WTC11 (cell line): ENCODE measurements at regions not wholly inside any gene's neighbourhood (a gene's known extent, or its start where the extent isn't known, plus 50 kb on each side); places are given as distances from the start of the nearest gene placed in this dataset.
A peak's percentile ranks its signal among the peaks of the same experiment; 100 is the strongest.

Experiments used
- ATAC-seq: fragments of 200-7000 bp; cut with Tn5 transposase; 2 replicates; pipeline ENCODE4 v1.10.0; 2021; ENCODE audit warnings: mild to moderate bottlenecking, moderate library complexity
- CTCF ChIA-PET: fragments of 300-600 bp; sonication (Branson Sonifier 250); formaldehyde crosslinking; loops from one replicate; lab custom pipeline; 2021; ENCODE audit warnings: antibody characterized with exemption; lab: Charles Lee
- POLR2A ChIA-PET: fragments of 350-600 bp; sonication (Branson Sonifier 250); formaldehyde crosslinking; loops from one replicate; lab custom pipeline; 2021; ENCODE audit warnings: antibody characterized with exemption; lab: Charles Lee
- DNase-seq: peaks from one replicate; pipeline ENCODE4 v3.0.0; 2021; ENCODE audit warnings: low spot score
- H3K27ac Mint-ChIP-seq: 2 replicates; pipeline ENCODE4 v1.8.0; 2021; ENCODE audit warnings: mixed read lengths
- H3K27me3 Mint-ChIP-seq: 2 replicates; pipeline ENCODE4 v1.8.0; 2021; ENCODE audit warnings: low read depth, mild to moderate bottlenecking, moderate library complexity, mixed read lengths
- H3K36me3 Mint-ChIP-seq: 2 replicates; pipeline ENCODE4 v1.8.0; 2021; ENCODE audit warnings: mixed read lengths
- H3K4me1 Mint-ChIP-seq: 2 replicates; pipeline ENCODE4 v1.8.0; 2022; ENCODE audit warnings: mixed read lengths
- H3K4me3 Mint-ChIP-seq: 2 replicates; pipeline ENCODE4 v1.8.0; 2021; ENCODE audit warnings: mild to moderate bottlenecking, moderate library complexity, mixed read lengths
- H3K9me3 Mint-ChIP-seq: 2 replicates; pipeline ENCODE4 v1.8.0; 2021; ENCODE audit warnings: mixed read lengths
- ATF1 ChIP-seq: sonication (generic); formaldehyde crosslinking; IDR thresholded peaks from 2 replicates; pipeline ENCODE4 v1.8.1; 2023; ENCODE audit warnings: mild to moderate bottlenecking, moderate library complexity, missing genetic modification reagents
- E2F1 ChIP-seq: sonication (generic); formaldehyde crosslinking; IDR thresholded peaks from 2 replicates; pipeline ENCODE4 v1.8.0; 2022; ENCODE audit warnings: mild to moderate bottlenecking, missing genetic modification reagents
- E2F4 ChIP-seq: sonication (generic); formaldehyde crosslinking; IDR thresholded peaks from 2 replicates; pipeline ENCODE4 v1.8.1; 2022; ENCODE audit warnings: low read depth, mild to moderate bottlenecking, moderate library complexity, missing genetic modification reagents, borderline replicate concordance
- EMX1 ChIP-seq: fragments of 250-450 bp; sonication (Bioruptor Pico); IDR thresholded peaks from 2 replicates; pipeline ENCODE4 v1.8.0; 2021; ENCODE audit warnings: mild to moderate bottlenecking
- ESRRA ChIP-seq: sonication (generic); formaldehyde crosslinking; IDR thresholded peaks from 2 replicates; pipeline ENCODE4 v1.8.1; 2022; ENCODE audit warnings: mild to moderate bottlenecking, missing genetic modification reagents, borderline replicate concordance
- GTF2I ChIP-seq: fragments of 250-450 bp; sonication (Bioruptor Pico); conservative IDR thresholded peaks from 2 replicates; pipeline ENCODE4 v1.4.0; 2021; ENCODE audit warnings: mild to moderate bottlenecking
- JUN ChIP-seq: sonication (generic); formaldehyde crosslinking; IDR thresholded peaks from 2 replicates; pipeline ENCODE4 v1.8.0; 2023; ENCODE audit warnings: mild to moderate bottlenecking, missing genetic modification reagents
- MXD4 ChIP-seq: fragments of 250-450 bp; sonication (Bioruptor Pico); IDR thresholded peaks from 2 replicates; pipeline ENCODE4 v1.8.0; 2021; ENCODE audit warnings: mild to moderate bottlenecking, moderate library complexity, borderline replicate concordance
- NR3C1 ChIP-seq: sonication (generic); formaldehyde crosslinking; conservative IDR thresholded peaks from 2 replicates; pipeline ENCODE4 v1.8.1; 2023; ENCODE audit warnings: low read depth, mild to moderate bottlenecking, missing genetic modification reagents
- OVOL2 ChIP-seq: fragments of 250-450 bp; sonication (Bioruptor Pico); IDR thresholded peaks from 2 replicates; pipeline ENCODE4 v1.9.0; 2021; ENCODE audit warnings: mild to moderate bottlenecking, borderline replicate concordance
- SMAD4 ChIP-seq: sonication (generic); formaldehyde crosslinking; IDR thresholded peaks from 2 replicates; pipeline ENCODE4 v1.8.0; 2022; ENCODE audit warnings: mild to moderate bottlenecking, missing genetic modification reagents
- STAT6 ChIP-seq: sonication (generic); formaldehyde crosslinking; conservative IDR thresholded peaks from 2 replicates; pipeline ENCODE4 v1.8.1; 2023; ENCODE audit warnings: mild to moderate bottlenecking, low read depth, missing genetic modification reagents, moderate library complexity
- USF2 ChIP-seq: sonication (generic); formaldehyde crosslinking; IDR thresholded peaks from 2 replicates; pipeline ENCODE4 v1.8.1; 2023; ENCODE audit warnings: mild to moderate bottlenecking, missing genetic modification reagents, moderate library complexity
- ZBTB43 ChIP-seq: sonication (generic); formaldehyde crosslinking; IDR thresholded peaks from 2 replicates; pipeline ENCODE4 v1.8.1; 2023; ENCODE audit warnings: mild to moderate bottlenecking, missing genetic modification reagents
- ZNF263 ChIP-seq: sonication (generic); formaldehyde crosslinking; IDR thresholded peaks from 2 replicates; pipeline ENCODE4 v1.8.1; 2022; ENCODE audit warnings: low read depth, mild to moderate bottlenecking, moderate library complexity, missing genetic modification reagents
- ZNF396 ChIP-seq: fragments of 250-450 bp; sonication (Bioruptor Pico); IDR thresholded peaks from 2 replicates; pipeline ENCODE4 v1.8.0; 2021; ENCODE audit warnings: mild to moderate bottlenecking, moderate library complexity, borderline replicate concordance
- ZNF532 ChIP-seq: fragments of 250-450 bp; sonication (Bioruptor Pico); IDR thresholded peaks from 2 replicates; pipeline ENCODE4 v1.9.0; 2021; ENCODE audit warnings: mild to moderate bottlenecking, borderline replicate concordance

GRCh38 chr3:36312351-36312750, 68.0 kb upstream of the STAC start:
- no peak overlapping the region for H3K4me3 Mint-ChIP-seq
- TF ChIP-seq E2F4 (CRISPR knock-in tag) (no peak), GTF2I (CRISPR knock-in tag) (no peak)
- no peak overlapping the region for H3K27ac Mint-ChIP-seq
- no peaks in the 10 kb centered on the region for H3K4me1 Mint-ChIP-seq
- peaks cover 11% of the 10 kb centered on the region for H3K9me3 Mint-ChIP-seq
- DNase-seq = no peak
- ATAC-seq = peak; percentile 90
- no peaks in the 10 kb centered on the region for H3K27me3 Mint-ChIP-seq
- CTCF ChIA-PET = no interaction called here
- peaks cover 2% of the 10 kb centered on the region; the same call in 1 of the 2 replicates for H3K36me3 Mint-ChIP-seq
- POLR2A ChIA-PET = no interaction called here

- peaks cover 18% of the 10 kb centered on the region for H3K4me1 Mint-ChIP-seq
- H3K36me3 Mint-ChIP-seq = peaks cover 17% of the 10 kb centered on the region
- H3K9me3 Mint-ChIP-seq = peaks cover 24% of the 10 kb centered on the region
- H3K27me3 Mint-ChIP-seq = peaks cover 2% of the 10 kb centered on the region; the same call in 1 of the 2 replicates
- TF ChIP-seq E2F1 (CRISPR knock-in tag) (no peak), ZNF396 (CRISPR knock-in tag) (no peak), ATF1 (CRISPR knock-in tag) (no peak), OVOL2 (no peak), EMX1 (CRISPR knock-in tag) (no peak), NR3C1 (CRISPR knock-in tag) (no peak), JUN (CRISPR knock-in tag) (no peak), ESRRA (CRISPR knock-in tag) (no peak), SMAD4 (CRISPR knock-in tag) (no peak), ZNF263 (CRISPR knock-in tag) (no peak), ZBTB43 (CRISPR knock-in tag) (no peak), MXD4 (CRISPR knock-in tag) (no peak), USF2 (CRISPR knock-in tag) (no peak), STAT6 (CRISPR knock-in tag) (no peak), ZNF532 (no peak)
- ATAC-seq (no peak), DNase-seq (no peak)
- POLR2A ChIA-PET = no interaction called here
- H3K27ac Mint-ChIP-seq = no peak overlapping the region
- CTCF ChIA-PET = no interaction called here
- no peak overlapping the region for H3K4me3 Mint-ChIP-seq
Measured at GRCh38 chr3:36317915-36318314, 62.4 kb upstream of the STAC start.
